CD4-positive, alpha-beta memory T cell (primary cell): ENCODE measurements at regions not wholly inside any gene's neighbourhood (a gene's known extent, or its start where the extent isn't known, plus 50 kb on each side); places are given as distances from the start of the nearest gene placed in this dataset.
"Not testable (repeated sequence)": the region's sequence is repeated elsewhere in the genome, so short reads cannot be mapped to it uniquely, and the experiment has no call there.

Experiments
- CTCF ChIA-PET: fragments of 350-600 bp; sonication (Branson Sonifier 250); formaldehyde crosslinking; loops from one replicate; lab custom pipeline; 2021; ENCODE audit warnings: inconsistent platforms; ENCODE audit not compliant: partially characterized antibody; lab: Charles Lee
- POLR2A ChIA-PET: fragments of 350-600 bp; sonication (Branson Sonifier 250); formaldehyde crosslinking; loops from one replicate; lab custom pipeline; 2021; ENCODE audit not compliant: partially characterized antibody; lab: Charles Lee
- DNase-seq, 5 donors: peaks; one replicate each; pipeline versions ENCODE4 v3.0.0 to v3.0.0-alpha.2; 2020 to 2022; ENCODE audit warnings: mixed read lengths in 1 of 5
- H3K27ac ChIP-seq: one replicate; pipeline ENCODE4 v1.7.0; 2013; ENCODE audit warnings: low read depth, low read length
- H3K27me3 ChIP-seq: 2 replicates; pipeline ENCODE4 v1.7.0; 2013; ENCODE audit warnings: mild to moderate bottlenecking, low read length, moderate library complexity; ENCODE audit not compliant: insufficient read depth
- H3K36me3 ChIP-seq: 2 replicates; pipeline ENCODE4 v1.7.0; 2013; ENCODE audit warnings: mild to moderate bottlenecking, low read length, moderate library complexity; ENCODE audit not compliant: insufficient read depth
- H3K4me1 ChIP-seq: 2 replicates; pipeline ENCODE4 v1.7.0; 2013; ENCODE audit warnings: mild to moderate bottlenecking, low read length, moderate library complexity; ENCODE audit not compliant: insufficient read depth
- H3K4me3 ChIP-seq, 2 donors: one replicate each; pipeline ENCODE4 v1.7.0; 2013; ENCODE audit warnings: low read length in 2 of 2, mild to moderate bottlenecking in 1 of 2
- H3K9me3 ChIP-seq, 2 donors: one replicate each; pipeline ENCODE4 v1.7.0; 2013; ENCODE audit warnings: low read length in 2 of 2, control low read depth in 1 of 2; ENCODE audit not compliant: control insufficient read depth in 1 of 2
- H3K27ac Mint-ChIP-seq, 7 donors: one replicate each; pipeline ENCODE4 v1.8.0; 2020 to 2021; ENCODE audit warnings: mixed read lengths in 7 of 7, mild to moderate bottlenecking in 6 of 7, inconsistent platforms in 3 of 7, moderate library complexity in 3 of 7
- H3K27me3 Mint-ChIP-seq, 2 donors: one replicate each; pipeline ENCODE4 v1.8.0; 2020 to 2021; ENCODE audit warnings: mixed read lengths in 2 of 2
- H3K36me3 Mint-ChIP-seq, 2 donors: one replicate each; pipeline ENCODE4 v1.8.0; 2020 to 2021; ENCODE audit warnings: mixed read lengths in 2 of 2, inconsistent platforms in 1 of 2, mild to moderate bottlenecking in 1 of 2
- H3K4me1 Mint-ChIP-seq, 4 donors: one replicate each; pipeline ENCODE4 v1.8.0; 2020 to 2021; ENCODE audit warnings: mixed read lengths in 4 of 4, mild to moderate bottlenecking in 1 of 4
- H3K4me3 Mint-ChIP-seq, 8 donors: one replicate each; pipeline ENCODE4 v1.8.0; 2020 to 2021; ENCODE audit warnings: mixed read lengths in 8 of 8, mild to moderate bottlenecking in 7 of 8, moderate library complexity in 6 of 8, inconsistent platforms in 3 of 8
- H3K9me3 Mint-ChIP-seq, 8 donors: one replicate each; pipeline ENCODE4 v1.8.0; 2020 to 2021; ENCODE audit warnings: mixed read lengths in 8 of 8, mild to moderate bottlenecking in 5 of 8, inconsistent platforms in 3 of 8, moderate library complexity in 1 of 8
- intact Hi-C: fragments of 100-400 bp; cut with micrococcal nuclease; formaldehyde crosslinking; loops from one replicate; pipeline ENCODE4 v1.15.1; 2023

DNA sequence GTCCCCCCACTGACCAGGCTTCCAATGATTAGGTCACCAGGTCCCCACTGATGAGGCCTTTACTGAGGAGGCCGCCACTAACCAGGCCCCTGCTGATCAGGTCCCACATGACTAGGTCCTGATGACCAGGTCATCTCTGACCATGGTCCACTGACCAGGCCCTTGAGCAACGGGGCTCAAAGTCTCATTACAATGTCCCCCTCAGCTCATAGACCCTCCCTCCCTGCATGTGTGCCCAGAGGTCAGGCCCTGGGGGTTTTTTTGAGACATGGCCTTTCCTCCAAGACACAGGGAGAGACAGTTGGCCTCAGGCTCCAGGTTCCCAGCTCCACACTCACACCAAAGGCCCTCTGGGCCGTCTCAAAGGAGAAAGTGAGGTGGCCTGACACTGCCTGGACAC, 250.4 kb downstream of the CWH43 start:
- H3K27me3 ChIP-seq, H3K27me3 Mint-ChIP-seq, H3K4me1 Mint-ChIP-seq, H3K36me3 Mint-ChIP-seq, H3K27ac Mint-ChIP-seq, H3K4me3 Mint-ChIP-seq, H3K4me3 ChIP-seq, H3K9me3 ChIP-seq, intact Hi-C loops, DNase-seq, H3K36me3 ChIP-seq, CTCF ChIA-PET, POLR2A ChIA-PET, H3K4me1 ChIP-seq, H3K27ac ChIP-seq: not testable (repeated sequence)
- peaks cover 0 to 15% (median 5%) of the 10 kb centered on the region in 8 donors for H3K9me3 Mint-ChIP-seq

DNA sequence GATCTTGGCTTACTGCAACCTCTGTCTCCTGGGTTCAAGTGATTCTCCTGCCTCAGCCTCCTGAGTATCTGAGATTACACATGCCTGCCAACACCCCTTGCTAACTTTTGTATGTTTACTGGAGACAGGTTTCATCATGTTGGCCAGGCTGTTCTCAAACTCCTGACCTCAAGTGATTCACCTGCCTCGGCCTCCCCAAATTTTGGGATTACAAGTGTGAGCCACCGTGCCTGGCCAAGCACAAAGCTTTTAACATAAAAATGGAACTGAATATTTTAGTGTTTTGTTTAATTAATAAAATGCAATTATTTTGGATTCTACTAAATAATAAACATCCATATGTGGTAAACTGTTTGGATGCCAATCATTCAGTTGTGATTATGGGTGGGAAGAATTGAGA, 255.2 kb downstream of the CWH43 start:
- CTCF ChIA-PET, H3K4me3 Mint-ChIP-seq, H3K36me3 ChIP-seq, H3K27ac ChIP-seq, H3K4me3 ChIP-seq, POLR2A ChIA-PET, H3K27me3 Mint-ChIP-seq, H3K4me1 ChIP-seq, H3K4me1 Mint-ChIP-seq, H3K27ac Mint-ChIP-seq, H3K9me3 ChIP-seq, H3K36me3 Mint-ChIP-seq, H3K27me3 ChIP-seq, intact Hi-C loops: not testable (repeated sequence)
- H3K9me3 Mint-ChIP-seq: peaks cover 0 to 16% (median 2%) of the 10 kb centered on the region in 8 donors
- peak in 1 of 5 donors; percentile 25 for DNase-seq

DNA sequence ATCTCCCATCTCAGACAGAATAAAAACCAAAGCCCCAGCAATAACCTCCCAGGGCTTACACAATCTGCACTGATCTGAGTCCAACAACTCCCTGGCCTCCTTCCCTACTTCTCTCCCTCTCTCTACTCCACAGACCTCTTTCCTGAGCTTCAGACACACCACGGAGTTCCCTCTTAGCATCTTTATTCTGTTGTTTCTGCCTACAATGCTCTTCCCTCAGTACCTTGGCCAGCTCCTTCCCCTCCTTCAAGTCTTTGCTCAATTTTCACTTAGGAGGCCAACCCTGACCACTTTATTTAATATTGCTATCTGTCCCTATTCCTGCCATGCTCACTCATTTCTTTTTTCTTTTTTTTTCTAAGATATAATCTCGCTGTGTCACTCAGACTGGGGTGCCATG, 276.7 kb downstream of the CWH43 start:
- H3K27me3 Mint-ChIP-seq, H3K4me1 Mint-ChIP-seq, H3K9me3 ChIP-seq, H3K9me3 Mint-ChIP-seq, H3K4me3 Mint-ChIP-seq, H3K27me3 ChIP-seq, H3K36me3 ChIP-seq, intact Hi-C loops, H3K36me3 Mint-ChIP-seq, POLR2A ChIA-PET, H3K4me1 ChIP-seq, H3K27ac Mint-ChIP-seq, CTCF ChIA-PET, DNase-seq, H3K4me3 ChIP-seq, H3K27ac ChIP-seq: not testable (repeated sequence)

DNA sequence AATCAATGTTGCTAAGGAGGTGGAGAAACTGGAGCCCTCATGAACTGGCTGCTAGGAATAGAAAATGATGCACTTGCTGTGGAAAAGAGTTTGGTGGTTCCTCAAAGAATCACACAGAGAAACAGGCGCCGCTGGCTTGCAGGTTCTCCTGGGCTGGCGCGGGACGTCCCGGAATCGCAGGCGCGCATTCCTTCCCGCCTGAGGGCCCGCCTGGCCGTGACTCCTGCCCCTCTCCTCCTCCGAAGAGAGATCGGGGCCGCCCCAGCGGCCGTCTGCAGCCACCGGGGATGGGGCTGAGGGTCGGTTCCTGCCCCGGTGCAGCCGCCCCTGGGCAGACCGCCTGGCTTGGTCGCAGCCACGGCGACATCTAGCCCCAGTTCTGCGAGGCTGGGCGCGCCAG, 284.4 kb downstream of the CWH43 start:
- H3K27me3 Mint-ChIP-seq, H3K27me3 ChIP-seq, H3K27ac Mint-ChIP-seq, H3K4me1 ChIP-seq, CTCF ChIA-PET, intact Hi-C loops, H3K36me3 Mint-ChIP-seq, H3K4me3 Mint-ChIP-seq, H3K4me1 Mint-ChIP-seq, H3K36me3 ChIP-seq, DNase-seq, H3K9me3 Mint-ChIP-seq, H3K27ac ChIP-seq, H3K9me3 ChIP-seq, POLR2A ChIA-PET, H3K4me3 ChIP-seq: not testable (repeated sequence)

DNA sequence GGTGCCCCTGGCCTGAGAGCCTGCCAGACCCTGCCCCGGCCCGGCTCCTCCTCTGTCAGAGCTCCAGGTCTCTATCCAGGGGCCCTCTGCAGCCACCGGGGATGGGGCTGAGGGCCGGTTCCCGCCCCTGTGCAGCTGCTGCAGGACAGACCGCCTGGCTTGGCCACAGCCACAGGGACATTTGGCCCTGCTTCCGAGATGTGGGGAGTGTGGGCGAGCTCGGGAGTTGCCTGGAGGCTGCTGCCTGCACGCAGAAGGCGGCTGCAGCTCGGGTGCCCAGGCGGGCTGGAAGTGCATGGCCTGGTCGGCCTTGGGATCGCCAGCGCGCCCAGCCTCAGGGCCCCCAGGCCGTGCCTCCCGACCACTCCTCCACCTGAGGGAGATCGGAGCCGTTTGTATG, 284.8 kb downstream of the CWH43 start:
- intact Hi-C loops, H3K27ac Mint-ChIP-seq, H3K9me3 ChIP-seq, DNase-seq, H3K36me3 Mint-ChIP-seq, POLR2A ChIA-PET, H3K36me3 ChIP-seq, H3K4me3 Mint-ChIP-seq, H3K4me3 ChIP-seq, CTCF ChIA-PET, H3K27me3 ChIP-seq, H3K4me1 ChIP-seq, H3K27ac ChIP-seq, H3K9me3 Mint-ChIP-seq, H3K27me3 Mint-ChIP-seq, H3K4me1 Mint-ChIP-seq: not testable (repeated sequence)

DNA sequence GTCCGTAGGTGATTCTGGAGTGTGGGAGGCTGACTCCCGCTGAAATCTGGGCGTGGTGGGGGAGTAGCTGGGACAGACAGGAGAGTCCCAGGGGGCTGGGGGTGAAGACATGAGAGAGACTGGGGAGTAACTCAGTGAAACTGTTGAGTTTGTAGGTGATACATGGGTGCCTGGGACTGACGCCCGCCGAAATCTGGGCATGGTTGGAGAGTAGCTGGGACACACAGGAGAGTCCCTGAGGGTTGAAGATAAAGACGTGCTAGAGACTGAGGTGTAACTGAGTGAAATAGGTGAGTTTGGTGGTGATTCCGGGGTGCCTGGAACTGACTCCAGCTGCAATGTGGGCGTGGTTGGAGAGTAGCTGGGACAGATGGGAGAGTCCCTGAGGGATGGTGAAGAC, 299.8 kb downstream of the CWH43 start:
- H3K27ac Mint-ChIP-seq, H3K4me3 Mint-ChIP-seq, CTCF ChIA-PET, intact Hi-C loops, H3K9me3 ChIP-seq, H3K4me1 Mint-ChIP-seq, H3K36me3 ChIP-seq, H3K27ac ChIP-seq, H3K4me1 ChIP-seq, DNase-seq, H3K36me3 Mint-ChIP-seq, POLR2A ChIA-PET, H3K4me3 ChIP-seq, H3K27me3 ChIP-seq, H3K27me3 Mint-ChIP-seq: not testable (repeated sequence)
- H3K9me3 Mint-ChIP-seq: peaks cover 0 to 14% (median 5%) of the 10 kb centered on the region in 8 donors

DNA sequence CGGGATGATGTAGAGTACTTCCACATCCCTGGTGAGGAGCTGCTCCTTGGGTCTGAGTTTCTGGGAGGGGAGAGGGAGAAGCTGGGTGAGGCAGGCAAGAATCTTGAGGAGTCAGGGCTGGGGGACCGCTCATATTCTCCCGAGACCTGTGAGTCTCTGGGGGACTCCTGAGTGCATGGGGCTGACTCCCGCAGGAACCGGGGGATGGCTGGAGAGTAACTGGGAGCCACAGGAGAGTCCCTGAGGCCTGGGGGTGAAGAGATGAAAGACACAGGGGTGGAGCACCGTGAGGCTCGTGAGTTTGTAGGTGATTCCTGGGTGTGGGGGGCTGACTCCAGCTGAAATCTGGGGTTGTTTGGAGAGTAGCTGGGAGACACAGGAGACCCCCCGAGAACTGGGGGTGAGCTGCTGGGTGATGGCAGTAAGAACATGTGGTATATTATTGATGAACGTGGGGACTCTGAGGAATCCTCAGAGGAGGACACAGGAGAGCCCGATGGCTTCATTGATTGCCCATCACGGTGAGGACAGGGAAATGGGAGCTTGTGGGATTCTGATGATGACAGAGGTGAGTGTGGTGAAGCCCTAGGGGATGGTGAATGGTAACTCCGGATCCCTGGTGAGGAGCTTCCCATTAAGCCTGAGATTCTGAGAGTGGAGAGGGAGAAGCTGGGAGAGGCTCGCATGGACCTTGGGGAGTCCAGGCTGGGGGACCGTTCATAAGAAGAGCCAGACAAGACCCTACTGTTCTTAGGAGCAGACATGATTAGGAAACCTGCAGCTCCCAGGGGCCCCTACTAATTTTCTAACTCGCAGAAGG, 301.1 kb downstream of the CWH43 start:
- H3K4me1 Mint-ChIP-seq, CTCF ChIA-PET, H3K27me3 Mint-ChIP-seq: not testable (repeated sequence)

DNA sequence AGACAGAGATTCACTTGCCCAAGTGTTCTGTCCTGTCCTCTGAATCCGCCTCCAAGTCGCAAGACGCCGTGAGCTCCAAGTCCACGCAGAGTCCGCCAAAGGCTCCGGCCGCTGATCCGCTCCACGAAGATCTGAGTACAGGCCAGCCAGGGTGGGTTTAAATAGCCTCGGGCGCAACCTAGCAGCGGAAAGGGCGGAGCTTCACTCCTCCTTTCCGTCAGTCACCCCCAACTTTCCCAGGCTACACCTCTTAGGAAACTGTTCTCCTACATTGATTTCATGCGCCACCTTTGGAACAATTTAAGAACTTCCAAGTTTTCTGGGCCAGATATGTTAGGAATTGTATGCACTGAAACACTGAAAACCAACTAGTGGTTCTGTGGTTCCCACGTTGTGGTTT, 301.8 kb downstream of the CWH43 start:
- DNase-seq, CTCF ChIA-PET, H3K27me3 ChIP-seq, H3K36me3 ChIP-seq, H3K27ac ChIP-seq, H3K27me3 Mint-ChIP-seq, H3K36me3 Mint-ChIP-seq, H3K4me1 ChIP-seq, H3K4me1 Mint-ChIP-seq, intact Hi-C loops, H3K4me3 Mint-ChIP-seq, POLR2A ChIA-PET, H3K4me3 ChIP-seq, H3K27ac Mint-ChIP-seq, H3K9me3 ChIP-seq: not testable (repeated sequence)
- H3K9me3 Mint-ChIP-seq: peaks cover 0 to 14% (median 5%) of the 10 kb centered on the region in 8 donors

More for the DNA sequence above, 301.1 kb downstream of the CWH43 start:
- H3K36me3 ChIP-seq, H3K4me1 ChIP-seq, intact Hi-C loops, H3K27ac ChIP-seq, DNase-seq, H3K9me3 ChIP-seq, H3K4me3 Mint-ChIP-seq, H3K27ac Mint-ChIP-seq, H3K4me3 ChIP-seq, H3K36me3 Mint-ChIP-seq, H3K27me3 ChIP-seq, POLR2A ChIA-PET: not testable (repeated sequence)
- H3K9me3 Mint-ChIP-seq: peaks cover 0 to 14% (median 5%) of the 10 kb centered on the region in 8 donors
